B cell (primary cell): ENCODE measurements at regions not wholly inside any gene's neighbourhood (a gene's known extent, or its start where the extent isn't known, plus 50 kb on each side); places are given as distances from the start of the nearest gene placed in this dataset.

Experiments used
- ATAC-seq: fragments of 200-7000 bp; cut with Tn5 transposase; one replicate; pipeline ENCODE4 v1.10.0; 2021; ENCODE audit warnings: low read depth, mild to moderate bottlenecking, moderate number of reproducible peaks, moderate library complexity
- CTCF ChIA-PET: fragments of 350-600 bp; sonication (Branson Sonifier 250); formaldehyde crosslinking; loops from one replicate; lab custom pipeline; 2021; ENCODE audit warnings: antibody characterized with exemption, inconsistent platforms; lab: Charles Lee
- POLR2A ChIA-PET: fragments of 350-600 bp; sonication (Branson Sonifier 250); formaldehyde crosslinking; loops from one replicate; lab custom pipeline; 2021; ENCODE audit warnings: antibody characterized with exemption; lab: Charles Lee
- DNase-seq: peaks from one replicate; pipeline ENCODE4 v3.0.0; 2013
- H2AFZ ChIP-seq: 2 replicates; pipeline ENCODE4 v1.6.1; 2012; ENCODE audit warnings: mild to moderate bottlenecking, low read depth, low read length; ENCODE audit not compliant: insufficient read depth, poor library complexity, severe bottlenecking
- H3K27ac ChIP-seq, 2 donors: 1 replicate in 1 of 2; 2 replicates in 1 of 2; pipeline ENCODE4 v1.5.1; 2012 to 2013; ENCODE audit warnings: low read length in 2 of 2, mild to moderate bottlenecking in 2 of 2, moderate library complexity in 1 of 2
- H3K27me3 ChIP-seq, 4 experiments: fragments of 200-600 bp in 1 of 4; sonication (generic) in 1 of 4; replicated peaks in 1 of 4; 1 replicate in 2 of 4; 2 replicates in 2 of 4; pipeline versions ENCODE4 v1.6.1 to v1.7.0; 2013 to 2016; ENCODE audit warnings: low read length in 3 of 4, mild to moderate bottlenecking in 2 of 4, mixed read lengths in 1 of 4, moderate library complexity in 1 of 4; ENCODE audit not compliant: insufficient read depth in 4 of 4, control insufficient read depth in 3 of 4; ENCODE audit errors: control extremely low read depth in 1 of 4
- H3K36me3 ChIP-seq, 2 experiments: replicated peaks in 1 of 2; 1 replicate in 1 of 2; 2 replicates in 1 of 2; pipeline versions ENCODE4 v1.6.1 to v1.7.1; 2013; ENCODE audit warnings: low read length in 1 of 2; ENCODE audit not compliant: insufficient read depth in 2 of 2, control insufficient read depth in 1 of 2; ENCODE audit errors: control extremely low read depth in 1 of 2, extremely low read depth in 1 of 2
- H3K4me1 ChIP-seq, 2 donors: fragments of 200-600 bp in 1 of 2; sonication (generic) in 1 of 2; 1 replicate in 1 of 2; 2 replicates in 1 of 2; pipeline versions ENCODE4 v1.5.1 to v1.6.1; 2013 to 2017; ENCODE audit warnings: low read length in 2 of 2; ENCODE audit not compliant: control insufficient read depth in 2 of 2, insufficient read depth in 2 of 2
- H3K4me2 ChIP-seq: replicated peaks from 2 replicates; pipeline ENCODE3; 2012; ENCODE audit warnings: mild to moderate bottlenecking, low read depth, low read length; ENCODE audit not compliant: poor library complexity, severe bottlenecking
- H3K4me3 ChIP-seq, 5 experiments: fragments of 200-600 bp in 1 of 5; sonication (generic) in 1 of 5; 1 replicate in 3 of 5; 2 replicates in 2 of 5; pipeline versions ENCODE4 v1.5.1 to v1.7.0; 2011 to 2016; ENCODE audit warnings: low read length in 4 of 5, mild to moderate bottlenecking in 4 of 5, low read depth in 2 of 5, control low read depth in 1 of 5, moderate library complexity in 1 of 5; ENCODE audit not compliant: insufficient read depth in 1 of 5; ENCODE audit errors: control extremely low read depth in 1 of 5, extremely low read depth in 1 of 5
- H3K79me2 ChIP-seq: fragments of 200-600 bp; sonication (generic); one replicate; pipeline ENCODE4 v1.6.0; 2016; ENCODE audit warnings: low read length; ENCODE audit not compliant: control insufficient read depth, insufficient read depth
- H3K9ac ChIP-seq: fragments of 200-600 bp; sonication (generic); 2 replicates; pipeline ENCODE4 v1.6.1; 2017; ENCODE audit warnings: mild to moderate bottlenecking, low read length, moderate library complexity
- H3K9me3 ChIP-seq, 3 donors: one replicate each; pipeline versions ENCODE4 v1.6.1 to v1.7.1; 2013; ENCODE audit warnings: low read length in 2 of 3; ENCODE audit not compliant: control insufficient read depth in 2 of 3, insufficient read depth in 1 of 3; ENCODE audit errors: control extremely low read depth in 1 of 3
- H4K20me1 ChIP-seq: 2 replicates; pipeline ENCODE4 v1.6.0; 2012; ENCODE audit warnings: mild to moderate bottlenecking, low read length; ENCODE audit not compliant: insufficient read depth, control insufficient read depth, poor library complexity, severe bottlenecking
- H3K27ac Mint-ChIP-seq: one replicate; pipeline ENCODE4 v1.8.0; 2021; ENCODE audit warnings: mixed read lengths
- H3K27me3 Mint-ChIP-seq: one replicate; pipeline ENCODE4 v1.8.0; 2021; ENCODE audit warnings: mixed read lengths
- H3K4me1 Mint-ChIP-seq: one replicate; pipeline ENCODE4 v1.8.0; 2021; ENCODE audit warnings: mixed read lengths
- H3K4me3 Mint-ChIP-seq: one replicate; pipeline ENCODE4 v1.8.0; 2021; ENCODE audit warnings: mixed read lengths
- H3K9me3 Mint-ChIP-seq: one replicate; pipeline ENCODE4 v1.8.0; 2022; ENCODE audit warnings: mixed read lengths; ENCODE audit not compliant: insufficient read depth
- EZH2 ChIP-seq: IDR thresholded peaks from 2 replicates; pipeline ENCODE4 v1.6.1; 2012; ENCODE audit warnings: borderline replicate concordance, low read depth, mild to moderate bottlenecking, moderate library complexity, low read length; ENCODE audit not compliant: insufficient read depth, poor library complexity, severe bottlenecking
- WGBS: methylation state at CpG from one replicate; pipeline ENCODE4 v1.1.5; 2013; ENCODE audit warnings: missing lambda C conversion rate; ENCODE audit not compliant: insufficient coverage; 5-methylcytosine and 5-hydroxymethylcytosine counted together
- intact Hi-C: fragments of 100-400 bp; cut with micrococcal nuclease; formaldehyde crosslinking; loops from one replicate; pipeline ENCODE4 v1.10.0; 2022
- TF ChIP-seq, protein P1 (sequence below): fragments of 200-600 bp; IDR thresholded peaks from one replicate; pipeline ENCODE4 v1.8.0; 2022; ENCODE audit warnings: antibody characterized with exemption, mild to moderate bottlenecking

DNA sequence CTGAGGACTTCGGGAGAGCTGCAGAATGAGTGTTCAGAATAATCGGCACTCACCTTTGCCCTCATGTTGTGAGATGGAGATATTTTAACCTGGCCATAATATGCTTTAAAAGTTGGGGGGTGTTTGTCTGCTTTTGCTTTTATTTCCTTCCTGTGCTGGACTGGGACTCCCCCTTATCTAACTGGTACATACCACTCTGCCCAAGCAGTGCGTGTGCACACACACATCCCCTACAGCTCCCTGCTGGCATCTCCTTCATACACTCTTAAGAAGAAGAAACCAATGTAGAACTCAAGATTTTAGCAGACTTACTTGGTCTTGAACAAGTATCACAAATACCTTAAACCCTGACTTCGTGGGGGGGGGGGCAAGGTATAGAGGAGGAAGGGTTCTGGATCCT, 146.2 kb upstream of the DMRT1 start:
- Histone ChIP-seq H3K4me1 (no peaks in the 10 kb centered on the region), H3K27ac (no peak overlapping the region), H2AFZ (no peak overlapping the region), H3K9me3 (no peaks in the 10 kb centered on the region), H3K36me3 (no peaks in the 10 kb centered on the region), H3K27me3 (no peaks in the 10 kb centered on the region), H3K4me2 (no peak overlapping the region), H3K79me2 (no peaks in the 10 kb centered on the region), H3K4me3 (no peak overlapping the region), H4K20me1 (no peaks in the 10 kb centered on the region), H3K9ac (no peak overlapping the region)
- Mint-ChIP-seq H3K27ac (no peak overlapping the region), H3K9me3 (no peaks in the 10 kb centered on the region), H3K27me3 (peaks cover 15% of the 10 kb centered on the region), H3K4me3 (no peak overlapping the region), H3K4me1 (no peaks in the 10 kb centered on the region)
- POLR2A ChIA-PET, result no interaction called here
- no peak for ATAC-seq
- CTCF ChIA-PET, result no interaction called here
- 89% methylated on average over 2 of the region's 4 CpGs for WGBS
- intact Hi-C loops, result no loop called here
- TF ChIP-seq, protein P1, sequence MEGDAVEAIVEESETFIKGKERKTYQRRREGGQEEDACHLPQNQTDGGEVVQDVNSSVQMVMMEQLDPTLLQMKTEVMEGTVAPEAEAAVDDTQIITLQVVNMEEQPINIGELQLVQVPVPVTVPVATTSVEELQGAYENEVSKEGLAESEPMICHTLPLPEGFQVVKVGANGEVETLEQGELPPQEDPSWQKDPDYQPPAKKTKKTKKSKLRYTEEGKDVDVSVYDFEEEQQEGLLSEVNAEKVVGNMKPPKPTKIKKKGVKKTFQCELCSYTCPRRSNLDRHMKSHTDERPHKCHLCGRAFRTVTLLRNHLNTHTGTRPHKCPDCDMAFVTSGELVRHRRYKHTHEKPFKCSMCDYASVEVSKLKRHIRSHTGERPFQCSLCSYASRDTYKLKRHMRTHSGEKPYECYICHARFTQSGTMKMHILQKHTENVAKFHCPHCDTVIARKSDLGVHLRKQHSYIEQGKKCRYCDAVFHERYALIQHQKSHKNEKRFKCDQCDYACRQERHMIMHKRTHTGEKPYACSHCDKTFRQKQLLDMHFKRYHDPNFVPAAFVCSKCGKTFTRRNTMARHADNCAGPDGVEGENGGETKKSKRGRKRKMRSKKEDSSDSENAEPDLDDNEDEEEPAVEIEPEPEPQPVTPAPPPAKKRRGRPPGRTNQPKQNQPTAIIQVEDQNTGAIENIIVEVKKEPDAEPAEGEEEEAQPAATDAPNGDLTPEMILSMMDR, result no peak
- no peak for TF ChIP-seq EZH2
- no peak for DNase-seq

DNA sequence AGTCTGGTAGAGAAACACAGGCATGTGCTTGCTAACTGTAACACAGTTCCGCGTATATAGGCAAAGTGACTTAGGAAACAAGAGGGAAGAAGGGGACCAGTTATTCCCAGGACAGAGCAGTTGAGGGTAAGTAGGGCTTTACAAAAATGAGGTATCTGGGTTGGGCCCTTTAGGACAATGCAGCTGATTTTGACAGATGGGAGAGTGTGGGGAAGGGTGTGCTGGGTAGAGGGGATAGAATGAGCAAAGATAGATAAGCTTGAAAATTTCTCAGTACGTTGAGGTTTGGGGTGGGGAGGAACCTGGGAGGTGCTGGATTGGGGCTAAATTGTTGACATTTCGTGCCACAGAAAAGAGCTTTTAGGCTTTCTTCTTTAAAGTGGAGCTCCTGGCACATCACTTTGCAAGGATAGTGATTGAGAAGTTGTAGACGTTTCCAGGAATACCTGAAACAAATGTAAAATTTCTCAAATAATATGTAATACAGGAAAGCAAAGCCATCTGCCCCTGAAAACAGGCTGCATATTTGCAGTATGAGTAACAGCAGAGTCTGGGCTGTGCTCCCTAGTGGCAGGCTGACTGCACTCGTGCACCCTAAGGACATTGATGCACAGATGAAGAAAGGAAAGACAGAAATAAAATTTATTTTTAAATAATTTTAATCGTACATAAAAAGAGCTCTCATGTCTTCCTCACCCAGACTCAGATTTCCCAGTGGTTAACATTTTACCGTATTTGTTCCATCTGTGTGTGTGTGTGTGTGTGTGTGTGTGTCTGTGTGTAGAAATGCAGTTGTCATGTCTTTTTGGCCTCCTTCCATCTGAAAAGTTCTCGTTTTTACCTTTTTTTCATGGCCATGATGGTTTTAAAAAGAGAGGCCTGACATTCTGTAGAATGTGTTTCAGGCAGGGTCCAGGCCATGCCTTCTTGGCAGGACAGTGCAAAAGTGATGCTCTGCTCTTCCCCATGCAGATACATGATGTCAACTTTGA, 144.9 kb upstream of the DMRT1 start:
- peaks cover 10% of the 10 kb centered on the region for H3K27me3 Mint-ChIP-seq
- ATAC-seq, result no peak
- Histone ChIP-seq H2AFZ (no peak overlapping the region), H3K36me3 (no peaks in the 10 kb centered on the region), H3K4me3 (no peak overlapping the region), H3K9ac (no peak overlapping the region), H3K27ac (no peak overlapping the region), H3K9me3 (no peaks in the 10 kb centered on the region), H3K4me2 (no peak overlapping the region), H3K4me1 (no peaks in the 10 kb centered on the region), H3K27me3 (no peaks in the 10 kb centered on the region), H4K20me1 (no peaks in the 10 kb centered on the region), H3K79me2 (no peaks in the 10 kb centered on the region)
- CTCF ChIA-PET, result no interaction called here
- intact Hi-C loops, result no loop called here
- H3K4me1 Mint-ChIP-seq, result no peaks in the 10 kb centered on the region
- no peaks in the 10 kb centered on the region for H3K9me3 Mint-ChIP-seq
- no peak overlapping the region for H3K4me3 Mint-ChIP-seq
- H3K27ac Mint-ChIP-seq, result no peak overlapping the region
- POLR2A ChIA-PET, result no interaction called here
- TF ChIP-seq EZH2, result no peak
- TF ChIP-seq, protein P1, result no peak
- DNase-seq, result no peak
- 63% methylated on average over 3 of the region's 9 CpGs for WGBS
